Suprapubic skin (tissue), 4 donors: ENCODE measurements at regions not wholly inside any gene's neighbourhood (a gene's known extent, or its start where the extent isn't known, plus 50 kb on each side); places are given as distances from the start of the nearest gene placed in this dataset.
"Not testable (repeated sequence)": the region's sequence is repeated elsewhere in the genome, so short reads cannot be mapped to it uniquely, and the experiment has no call there.

Experiments
- DNase-seq, 2 donors: peaks; one replicate each; pipeline ENCODE4 v3.0.0-alpha.2; 2019; ENCODE audit warnings: low spot score in 2 of 2
- H3K27ac ChIP-seq: fragments of 200-600 bp; sonication (generic); one replicate; pipeline ENCODE4 v1.5.1; 2019
- H3K27me3 ChIP-seq: fragments of 200-600 bp; sonication (generic); one replicate; pipeline ENCODE4 v1.5.1; 2019
- H3K36me3 ChIP-seq: fragments of 200-600 bp; sonication (generic); one replicate; pipeline ENCODE4 v1.5.1; 2019
- H3K4me1 ChIP-seq: fragments of 200-600 bp; sonication (generic); one replicate; pipeline ENCODE4 v1.5.1; 2019
- H3K4me3 ChIP-seq: fragments of 200-600 bp; sonication (generic); one replicate; pipeline ENCODE4 v1.5.1; 2019; ENCODE audit warnings: mild to moderate bottlenecking
- H3K9me3 ChIP-seq: fragments of 200-600 bp; sonication (generic); one replicate; pipeline ENCODE4 v1.5.1; 2019
- EP300 ChIP-seq: sonication (generic); formaldehyde crosslinking; IDR thresholded peaks from one replicate; pipeline ENCODE4 v1.6.1; 2017; ENCODE audit warnings: antibody characterized with exemption
- POLR2A ChIP-seq, 2 donors: fragments of 450-650 bp; IDR thresholded peaks; one replicate each; pipeline ENCODE4 v1.6.1; 2017; ENCODE audit warnings: antibody characterized with exemption in 2 of 2, mild to moderate bottlenecking in 2 of 2, moderate library complexity in 2 of 2
- POLR2AphosphoS5 ChIP-seq, 3 donors: sonication (generic); formaldehyde crosslinking; IDR thresholded peaks; one replicate each; pipeline ENCODE4 v1.6.1; 2017; ENCODE audit warnings: antibody characterized with exemption in 3 of 3
- WGBS: methylation state at CpG from one replicate; pipeline ENCODE4 v1.1.5; 2018; 5-methylcytosine and 5-hydroxymethylcytosine counted together
- TF ChIP-seq, protein P1 (sequence below), 2 donors: fragments of 200-600 bp in 1 of 2; fragments of 450-650 bp in 1 of 2; sonication (generic) in 1 of 2; IDR thresholded peaks; one replicate each; pipeline ENCODE4 v1.5.1; 2016 to 2019; ENCODE audit warnings: antibody characterized with exemption in 2 of 2, mild to moderate bottlenecking in 1 of 2, moderate library complexity in 1 of 2

DNA sequence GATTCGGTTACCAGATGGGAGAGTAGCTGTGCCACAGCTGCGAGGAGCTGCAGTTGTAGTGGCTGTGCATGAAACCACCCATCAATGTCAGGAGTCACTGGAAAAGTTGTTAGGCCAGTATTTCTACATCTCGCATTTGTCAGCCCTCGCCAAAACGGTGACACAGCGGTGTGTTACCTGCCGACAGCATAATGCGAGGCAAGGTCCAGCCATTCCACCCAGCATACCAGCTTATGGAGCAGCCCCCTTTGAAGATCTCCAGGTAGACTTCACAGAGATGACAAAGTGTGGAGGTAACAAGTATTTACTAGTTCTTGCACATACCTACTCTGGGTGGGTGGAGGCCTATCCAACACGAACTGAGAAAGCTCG lies 82.8 kb upstream of the TANC1 start:
- WGBS, result 56% methylated on average over 10 of the region's 10 CpGs
- DNase-seq, result not testable (repeated sequence)
- H3K27ac ChIP-seq, result peak overlapping the region; percentile 71

DNA sequence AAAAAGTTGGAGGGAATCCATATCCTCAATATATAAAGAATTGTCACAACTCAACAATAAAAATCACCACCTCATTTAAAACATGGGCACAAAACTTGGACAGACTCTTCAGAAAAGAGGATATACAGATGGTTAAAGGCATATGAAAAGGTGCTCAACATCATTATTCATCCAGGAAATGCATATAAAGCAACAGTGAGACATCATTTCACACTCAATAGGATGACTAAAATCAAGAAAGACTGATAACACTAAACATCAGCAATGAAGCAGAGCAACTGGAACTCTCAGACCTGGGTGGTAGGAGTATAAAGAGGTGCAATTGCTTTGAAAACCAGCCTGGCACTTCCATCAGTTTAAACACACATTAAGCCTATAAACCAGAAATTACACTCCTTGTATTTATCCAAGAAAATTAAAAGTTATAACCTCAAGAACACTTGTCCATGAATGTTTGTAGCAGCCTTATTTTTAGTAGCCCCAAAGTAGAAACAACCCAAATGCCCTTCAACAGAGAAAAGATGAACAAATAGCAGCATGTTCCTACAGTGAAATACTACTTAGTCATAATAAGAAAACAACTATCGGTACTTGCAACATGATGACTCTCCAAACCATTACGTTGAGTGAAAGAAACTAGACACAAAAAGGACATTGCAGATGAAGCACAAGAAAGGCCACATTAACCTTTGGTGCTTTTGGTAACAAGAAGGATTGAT lies 79.1 kb upstream of the TANC1 start:
- Histone ChIP-seq H3K27ac (no peak overlapping the region), H3K4me3 (no peak overlapping the region), H3K36me3 (no peaks in the 10 kb centered on the region), H3K27me3 (no peaks in the 10 kb centered on the region), H3K4me1 (peaks cover 39% of the 10 kb centered on the region), H3K9me3 (no peaks in the 10 kb centered on the region)
- TF ChIP-seq POLR2A (IDR thresholded peaks at IDR 0.05) (no peak), EP300 (no peak), POLR2AphosphoS5 (IDR thresholded peaks at IDR 0.05) (no peak)
- TF ChIP-seq, protein P1, sequence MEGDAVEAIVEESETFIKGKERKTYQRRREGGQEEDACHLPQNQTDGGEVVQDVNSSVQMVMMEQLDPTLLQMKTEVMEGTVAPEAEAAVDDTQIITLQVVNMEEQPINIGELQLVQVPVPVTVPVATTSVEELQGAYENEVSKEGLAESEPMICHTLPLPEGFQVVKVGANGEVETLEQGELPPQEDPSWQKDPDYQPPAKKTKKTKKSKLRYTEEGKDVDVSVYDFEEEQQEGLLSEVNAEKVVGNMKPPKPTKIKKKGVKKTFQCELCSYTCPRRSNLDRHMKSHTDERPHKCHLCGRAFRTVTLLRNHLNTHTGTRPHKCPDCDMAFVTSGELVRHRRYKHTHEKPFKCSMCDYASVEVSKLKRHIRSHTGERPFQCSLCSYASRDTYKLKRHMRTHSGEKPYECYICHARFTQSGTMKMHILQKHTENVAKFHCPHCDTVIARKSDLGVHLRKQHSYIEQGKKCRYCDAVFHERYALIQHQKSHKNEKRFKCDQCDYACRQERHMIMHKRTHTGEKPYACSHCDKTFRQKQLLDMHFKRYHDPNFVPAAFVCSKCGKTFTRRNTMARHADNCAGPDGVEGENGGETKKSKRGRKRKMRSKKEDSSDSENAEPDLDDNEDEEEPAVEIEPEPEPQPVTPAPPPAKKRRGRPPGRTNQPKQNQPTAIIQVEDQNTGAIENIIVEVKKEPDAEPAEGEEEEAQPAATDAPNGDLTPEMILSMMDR (IDR thresholded peaks at IDR 0.05), result no peak
- DNase-seq, result no peak
- WGBS, result 97% methylated on average over 2 of the region's 2 CpGs

More for the DNA sequence above, 82.8 kb upstream of the TANC1 start:
- not testable (repeated sequence) for H3K9me3 ChIP-seq, H3K27me3 ChIP-seq, H3K36me3 ChIP-seq
- H3K4me1 ChIP-seq, result peaks cover 16% of the 10 kb centered on the region
- peak overlapping the region; percentile 12 for H3K4me3 ChIP-seq

- no peak overlapping the region for H3K4me3 ChIP-seq
- no peak for DNase-seq
- no peaks in the 10 kb centered on the region for H3K36me3 ChIP-seq
- H3K4me1 ChIP-seq, result peaks cover 31% of the 10 kb centered on the region
- H3K27me3 ChIP-seq, result no peaks in the 10 kb centered on the region
- peak overlapping the region; percentile 9 for H3K27ac ChIP-seq
- WGBS, result 95% methylated on average over 3 of the region's 3 CpGs
- TF ChIP-seq, protein P1 (IDR thresholded peaks at IDR 0.05), result no peak
- TF ChIP-seq POLR2A (IDR thresholded peaks at IDR 0.05), result no peak
- no peak for TF ChIP-seq POLR2AphosphoS5 (IDR thresholded peaks at IDR 0.05)
- no peak for TF ChIP-seq EP300
- H3K9me3 ChIP-seq, result no peaks in the 10 kb centered on the region
Measured at GRCh38 chr2:158890296-158890905, 78.0 kb upstream of the TANC1 start.

DNA sequence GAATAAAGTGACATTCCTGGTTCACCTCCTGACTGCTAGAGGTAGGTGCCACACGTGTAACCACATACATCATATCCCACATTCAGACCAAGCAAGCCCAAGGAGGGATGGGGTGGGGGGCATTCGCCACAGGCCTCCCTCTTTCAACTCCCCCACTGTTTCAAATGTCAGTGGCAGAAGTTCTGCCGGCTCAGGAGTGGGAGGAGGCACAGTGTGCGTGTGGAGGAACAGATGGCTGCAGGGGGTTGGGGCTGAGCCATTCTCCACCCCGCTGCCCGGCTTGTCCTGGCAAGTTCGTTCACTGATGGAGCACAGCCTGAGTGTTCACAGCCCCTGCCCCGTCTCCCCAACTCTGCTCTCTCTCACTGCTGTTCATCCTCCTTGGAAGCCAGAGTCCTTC lies 75.4 kb upstream of the TANC1 start:
- Histone ChIP-seq H3K27me3 (no peaks in the 10 kb centered on the region), H3K9me3 (no peaks in the 10 kb centered on the region), H3K36me3 (no peaks in the 10 kb centered on the region), H3K4me1 (peaks cover 23% of the 10 kb centered on the region), H3K27ac (peak overlapping the region; percentile 78), H3K4me3 (no peak overlapping the region)
- 36% methylated on average over 8 of the region's 8 CpGs for WGBS
- TF ChIP-seq, protein P1 (IDR thresholded peaks at IDR 0.05), result no peak
- peak in 1 of 3 donors; percentile 49 for TF ChIP-seq POLR2AphosphoS5 (IDR thresholded peaks at IDR 0.05)
- DNase-seq, result peak in 1 of 2 donors; percentile 66

GRCh38 chr2:158893474-158893873 lies 75.0 kb upstream of the TANC1 start:
- Histone ChIP-seq H3K9me3 (no peaks in the 10 kb centered on the region), H3K27me3 (no peaks in the 10 kb centered on the region), H3K4me3 (no peak overlapping the region), H3K36me3 (no peaks in the 10 kb centered on the region), H3K27ac (peak overlapping the region; percentile 78), H3K4me1 (peaks cover 23% of the 10 kb centered on the region)
- WGBS, result 20% methylated on average over 2 of the region's 2 CpGs
- no peak for DNase-seq
- TF ChIP-seq POLR2A (IDR thresholded peaks at IDR 0.05) (no peak), POLR2AphosphoS5 (IDR thresholded peaks at IDR 0.05) (no peak), EP300 (no peak)
- TF ChIP-seq, protein P1 (IDR thresholded peaks at IDR 0.05), result no peak
